HepG2 (cell line): ENCODE measurements at regions not wholly inside any gene's neighbourhood (a gene's known extent, or its start where the extent isn't known, plus 50 kb on each side); places are given as distances from the start of the nearest gene placed in this dataset.

ENCODE experiments used
- GABPB1 ChIP-seq: IDR thresholded peaks from 2 replicates; pipeline ENCODE4 v1.6.1; 2016; ENCODE audit warnings: mild to moderate bottlenecking, missing genetic modification reagents, moderate library complexity, missing compliant biosample characterization
- SIN3A ChIP-seq: IDR thresholded peaks from 2 replicates; pipeline ENCODE4 v1.6.1; 2011; ENCODE audit warnings: low read depth, mild to moderate bottlenecking, control low read depth, low read length, borderline replicate concordance
- ZNF354B ChIP-seq: sonication (generic); formaldehyde crosslinking; IDR thresholded peaks from 2 replicates; pipeline ENCODE4 v1.8.0; 2022; ENCODE audit warnings: mild to moderate bottlenecking, missing genetic modification reagents

GRCh38 chr5:40441733-40442132 is 238.0 kb upstream of the PTGER4 start:
- TF ChIP-seq GABPB1 (CRISPR knock-in tag) (no peak), ZNF354B (CRISPR knock-in tag) (no peak), SIN3A (no peak)
